ENCODE measurements at regions not wholly inside any gene's neighbourhood (a gene's known extent, or its start where the extent isn't known, plus 50 kb on each side); places are given as distances from the start of the nearest gene placed in this dataset.

DNA sequence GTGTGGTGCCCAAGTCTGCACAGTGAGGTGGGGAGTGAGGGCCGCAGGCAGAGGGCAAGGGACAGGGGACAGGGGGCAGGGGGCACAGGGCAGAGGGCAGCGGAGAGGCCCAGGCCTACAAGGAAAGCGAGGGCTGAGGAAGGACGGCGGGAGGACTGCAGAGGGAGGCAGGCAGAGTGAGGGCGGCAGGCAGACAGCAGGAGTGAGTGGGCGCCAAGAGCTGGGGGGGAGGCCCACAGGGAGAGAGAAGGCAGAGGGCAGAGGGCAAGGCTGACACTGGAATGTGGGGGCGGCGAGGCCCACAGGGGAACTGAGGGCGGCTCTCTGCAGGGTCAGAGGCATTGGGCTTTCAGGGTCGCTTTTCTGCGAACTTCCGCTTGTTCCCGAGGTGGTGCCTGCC lies 267.8 kb upstream of the NDN start:
- Histone ChIP-seq H3K4me1 (ENCODE audit: low read depth) (no peaks in the 10 kb centered on the region), H3K27me3 (no peaks in the 10 kb centered on the region), H3K36me3 (no peaks in the 10 kb centered on the region), H3K27ac (no peak overlapping the region), H3K9me3 (ENCODE audit: low read depth) (no peaks in the 10 kb centered on the region), H3K4me3 (no peak overlapping the region)
- no peak for DNase-seq (ENCODE audit: low read depth in 1 of 2, low spot score in 1 of 2)
- TF ChIP-seq, protein P1, sequence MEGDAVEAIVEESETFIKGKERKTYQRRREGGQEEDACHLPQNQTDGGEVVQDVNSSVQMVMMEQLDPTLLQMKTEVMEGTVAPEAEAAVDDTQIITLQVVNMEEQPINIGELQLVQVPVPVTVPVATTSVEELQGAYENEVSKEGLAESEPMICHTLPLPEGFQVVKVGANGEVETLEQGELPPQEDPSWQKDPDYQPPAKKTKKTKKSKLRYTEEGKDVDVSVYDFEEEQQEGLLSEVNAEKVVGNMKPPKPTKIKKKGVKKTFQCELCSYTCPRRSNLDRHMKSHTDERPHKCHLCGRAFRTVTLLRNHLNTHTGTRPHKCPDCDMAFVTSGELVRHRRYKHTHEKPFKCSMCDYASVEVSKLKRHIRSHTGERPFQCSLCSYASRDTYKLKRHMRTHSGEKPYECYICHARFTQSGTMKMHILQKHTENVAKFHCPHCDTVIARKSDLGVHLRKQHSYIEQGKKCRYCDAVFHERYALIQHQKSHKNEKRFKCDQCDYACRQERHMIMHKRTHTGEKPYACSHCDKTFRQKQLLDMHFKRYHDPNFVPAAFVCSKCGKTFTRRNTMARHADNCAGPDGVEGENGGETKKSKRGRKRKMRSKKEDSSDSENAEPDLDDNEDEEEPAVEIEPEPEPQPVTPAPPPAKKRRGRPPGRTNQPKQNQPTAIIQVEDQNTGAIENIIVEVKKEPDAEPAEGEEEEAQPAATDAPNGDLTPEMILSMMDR (IDR thresholded peaks at IDR 0.05; ENCODE audit: low read depth, low read length), result no peak

DNA sequence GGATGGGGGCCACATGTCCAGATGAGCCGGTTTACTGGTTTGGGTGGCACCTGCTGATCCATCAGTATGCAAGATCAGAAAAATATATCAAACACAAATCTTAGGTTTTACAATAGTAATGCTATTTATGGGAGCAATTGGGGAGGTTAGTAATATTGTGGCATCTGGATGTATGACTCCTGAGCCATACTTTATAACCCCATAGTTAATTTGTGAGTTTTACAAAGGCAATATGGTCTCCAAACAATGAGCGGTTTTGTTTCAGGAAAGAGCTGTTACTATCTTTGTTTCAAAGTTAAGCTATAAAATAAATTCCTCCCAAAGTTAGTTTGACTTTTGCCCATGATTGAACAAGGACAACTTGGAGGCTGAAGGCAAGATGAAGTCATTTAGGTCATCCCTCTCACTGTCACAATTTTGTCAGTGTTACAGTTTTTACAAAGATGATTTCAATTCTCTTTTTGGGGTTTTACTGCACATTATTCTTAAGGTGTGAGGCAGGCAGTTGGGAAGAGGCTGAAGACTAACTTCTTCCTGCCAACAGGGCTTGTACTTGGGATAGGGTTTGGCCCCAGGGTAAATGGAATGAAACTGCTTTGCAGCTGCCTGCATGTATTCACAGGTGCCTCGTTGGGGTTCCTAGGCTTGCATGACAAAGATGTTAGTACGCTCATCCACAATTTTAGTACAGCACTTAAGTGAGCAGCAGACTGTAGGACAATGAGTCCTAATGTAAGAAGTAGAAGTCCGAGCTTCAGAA lies 296.6 kb upstream of the NDN start:
- Histone ChIP-seq H3K9me3 (ENCODE audit: low read depth) (no peaks in the 10 kb centered on the region), H3K27ac (no peak overlapping the region), H3K36me3 (no peaks in the 10 kb centered on the region), H3K4me3 (no peak overlapping the region), H3K4me1 (ENCODE audit: low read depth) (no peaks in the 10 kb centered on the region), H3K27me3 (no peaks in the 10 kb centered on the region)
- TF ChIP-seq, protein P1 (IDR thresholded peaks at IDR 0.05; ENCODE audit: low read depth, low read length), result no peak
- DNase-seq (ENCODE audit: low read depth in 1 of 2, low spot score in 1 of 2), result no peak

DNA sequence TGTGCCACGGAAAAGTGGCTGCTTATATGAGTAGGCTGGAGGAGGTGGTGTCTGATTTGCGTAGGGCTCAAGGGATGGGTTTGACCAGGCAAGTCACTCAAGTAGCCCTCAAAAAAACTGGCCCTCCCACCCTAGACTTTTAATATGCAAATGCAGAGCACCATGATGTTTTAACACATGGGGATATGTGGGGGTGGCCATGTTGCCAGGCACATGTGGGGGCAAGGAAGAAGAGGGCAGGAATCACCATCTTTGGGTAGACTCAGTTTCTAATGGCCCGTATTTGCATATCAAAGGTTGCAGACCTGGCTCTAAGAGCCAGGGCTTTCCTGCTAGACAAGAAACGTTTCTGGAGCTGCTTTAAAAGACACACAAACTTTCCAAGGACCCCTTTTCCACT lies 307.2 kb upstream of the NDN start:
- Histone ChIP-seq H3K27ac (no peak overlapping the region), H3K27me3 (no peaks in the 10 kb centered on the region), H3K4me3 (no peak overlapping the region), H3K36me3 (no peaks in the 10 kb centered on the region), H3K9me3 (ENCODE audit: low read depth) (no peaks in the 10 kb centered on the region), H3K4me1 (ENCODE audit: low read depth) (no peaks in the 10 kb centered on the region)
- DNase-seq (ENCODE audit: low read depth in 1 of 2, low spot score in 1 of 2), result no peak
- TF ChIP-seq, protein P1 (IDR thresholded peaks at IDR 0.05; ENCODE audit: low read depth, low read length), result no peak

DNA sequence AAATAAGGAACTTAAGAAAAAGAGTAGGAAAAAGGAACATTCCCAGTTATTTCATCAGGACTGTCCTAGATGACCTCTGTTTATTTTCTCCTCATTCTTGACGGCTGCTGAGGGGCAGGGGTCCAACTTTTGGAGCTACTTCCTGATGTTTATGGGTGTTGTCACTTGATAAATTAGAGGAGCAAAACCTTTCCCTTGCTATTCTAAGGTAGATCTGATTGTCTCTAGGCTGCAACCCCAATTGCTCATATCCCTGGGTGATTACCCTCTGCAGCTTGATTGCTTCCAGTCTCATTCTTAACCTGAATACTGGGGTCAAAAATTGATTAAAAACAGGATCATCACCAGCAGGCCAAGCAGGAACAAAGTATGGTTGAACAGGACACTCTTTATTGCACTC lies 311.0 kb upstream of the NDN start:
- no peaks in the 10 kb centered on the region for H3K9me3 ChIP-seq (ENCODE audit: low read depth)
- DNase-seq (ENCODE audit: low read depth in 1 of 2, low spot score in 1 of 2), result no peak
- H3K27ac ChIP-seq, result no peak overlapping the region
- H3K27me3 ChIP-seq, result no peaks in the 10 kb centered on the region
- TF ChIP-seq, protein P1 (IDR thresholded peaks at IDR 0.05; ENCODE audit: low read depth, low read length), result no peak
- H3K4me1 ChIP-seq (ENCODE audit: low read depth), result no peaks in the 10 kb centered on the region
- no peaks in the 10 kb centered on the region for H3K36me3 ChIP-seq
- H3K4me3 ChIP-seq, result no peak overlapping the region

DNA sequence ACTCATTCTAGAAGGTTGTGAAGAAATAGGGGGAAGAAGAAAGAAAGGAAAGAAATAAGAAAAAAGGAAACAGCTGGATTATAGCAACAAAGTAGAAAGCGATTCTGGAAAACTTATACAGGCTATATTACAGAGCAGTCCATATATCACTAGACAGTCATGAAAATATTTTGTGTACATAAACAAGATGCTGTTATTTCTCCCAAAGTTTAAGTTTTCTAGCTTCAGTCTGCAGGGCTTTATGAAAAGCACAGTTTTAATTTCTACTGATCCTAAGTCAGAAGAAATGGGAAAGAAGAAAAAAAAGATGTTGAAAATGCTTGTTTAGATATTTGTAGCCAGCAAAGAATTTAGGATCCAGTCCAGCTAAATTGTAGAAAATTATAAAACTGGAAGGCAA lies 321.4 kb upstream of the NDN start:
- Histone ChIP-seq H3K4me1 (ENCODE audit: low read depth) (no peaks in the 10 kb centered on the region), H3K4me3 (no peak overlapping the region)
- DNase-seq (ENCODE audit: low read depth in 1 of 2, low spot score in 1 of 2), result no peak

More for the DNA sequence above, 321.4 kb upstream of the NDN start:
- H3K27me3 ChIP-seq, result no peaks in the 10 kb centered on the region
- no peak overlapping the region for H3K27ac ChIP-seq
- H3K36me3 ChIP-seq, result no peaks in the 10 kb centered on the region
- H3K9me3 ChIP-seq (ENCODE audit: low read depth), result no peaks in the 10 kb centered on the region
- TF ChIP-seq, protein P1 (IDR thresholded peaks at IDR 0.05; ENCODE audit: low read depth, low read length), result no peak
